Calu3 (cell line): ENCODE measurements at regions not wholly inside any gene's neighbourhood (a gene's known extent, or its start where the extent isn't known, plus 50 kb on each side); places are given as distances from the start of the nearest gene placed in this dataset.

ENCODE experiments used
- BruUV-seq: library from RNA; stranded (reverse); fragments of 400-500 nt; replicated peaks from 2 replicates; lab custom pipeline; 2021; lab: Mats Ljungman, UMichigan
- CTCF ChIA-PET: fragments of 300-600 bp; sonication (Branson Sonifier 250); formaldehyde crosslinking; loops from one replicate; lab custom pipeline; 2022; ENCODE audit warnings: antibody characterized with exemption; lab: Charles Lee
- DNase-seq: peaks from one replicate; pipeline ENCODE4 v3.0.0; 2022
- H3K27ac Mint-ChIP-seq: one replicate; pipeline ENCODE4 v1.8.0; 2022; ENCODE audit warnings: mixed read lengths; ENCODE audit not compliant: unreplicated experiment
- H3K27me3 Mint-ChIP-seq: one replicate; pipeline ENCODE4 v1.8.0; 2022; ENCODE audit warnings: mixed read lengths; ENCODE audit not compliant: unreplicated experiment
- H3K36me3 Mint-ChIP-seq: one replicate; pipeline ENCODE4 v1.8.0; 2022; ENCODE audit warnings: mild to moderate bottlenecking, moderate library complexity, mixed read lengths; ENCODE audit not compliant: insufficient read depth, unreplicated experiment
- H3K4me1 Mint-ChIP-seq: one replicate; pipeline ENCODE4 v1.8.0; 2022; ENCODE audit warnings: mild to moderate bottlenecking, low read depth, mixed read lengths; ENCODE audit not compliant: unreplicated experiment
- H3K4me3 Mint-ChIP-seq: one replicate; pipeline ENCODE4 v1.8.0; 2022; ENCODE audit warnings: mild to moderate bottlenecking, low read depth, moderate library complexity, mixed read lengths; ENCODE audit not compliant: unreplicated experiment
- H3K9me3 Mint-ChIP-seq: one replicate; pipeline ENCODE4 v1.8.0; 2022; ENCODE audit warnings: low read depth, mixed read lengths; ENCODE audit not compliant: unreplicated experiment
- CTCF ChIP-seq: fragments of 200-600 bp; IDR thresholded peaks from one replicate; pipeline ENCODE4 v1.8.0; 2022; ENCODE audit warnings: antibody characterized with exemption; ENCODE audit not compliant: unreplicated experiment
- intact Hi-C: fragments of 100-400 bp; cut with micrococcal nuclease; formaldehyde crosslinking; loops from one replicate; pipeline ENCODE4 v1.10.0; 2022; ENCODE audit not compliant: unreplicated experiment

DNA sequence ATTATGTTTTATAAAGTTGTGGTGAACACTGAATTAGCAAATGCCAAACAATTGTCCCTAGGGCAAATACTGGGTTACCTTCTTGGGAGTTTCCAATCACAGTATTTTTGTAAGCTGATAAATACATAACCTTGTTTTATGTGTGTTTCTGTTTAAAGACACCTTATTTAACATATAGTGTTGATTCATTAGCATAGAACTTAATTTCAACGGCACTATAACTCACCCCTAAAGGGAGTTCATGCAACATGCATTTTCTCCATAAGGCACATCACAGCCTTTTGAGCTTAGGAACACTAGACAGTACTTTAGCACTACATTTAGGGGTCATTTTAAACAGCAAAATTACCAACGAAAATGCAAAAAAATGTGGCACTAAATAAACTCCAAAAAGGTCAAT, 74.2 kb upstream of the TYRP1 start:
- no TSS peak for BruUV-seq
- no peak for TF ChIP-seq CTCF
- Mint-ChIP-seq H3K4me3 (no peak overlapping the region), H3K36me3 (no peaks in the 10 kb centered on the region), H3K27me3 (no peaks in the 10 kb centered on the region), H3K4me1 (no peaks in the 10 kb centered on the region), H3K9me3 (no peaks in the 10 kb centered on the region), H3K27ac (no peak overlapping the region)
- intact Hi-C loops = no loop called here
- CTCF ChIA-PET = no interaction called here
- DNase-seq = no peak

DNA sequence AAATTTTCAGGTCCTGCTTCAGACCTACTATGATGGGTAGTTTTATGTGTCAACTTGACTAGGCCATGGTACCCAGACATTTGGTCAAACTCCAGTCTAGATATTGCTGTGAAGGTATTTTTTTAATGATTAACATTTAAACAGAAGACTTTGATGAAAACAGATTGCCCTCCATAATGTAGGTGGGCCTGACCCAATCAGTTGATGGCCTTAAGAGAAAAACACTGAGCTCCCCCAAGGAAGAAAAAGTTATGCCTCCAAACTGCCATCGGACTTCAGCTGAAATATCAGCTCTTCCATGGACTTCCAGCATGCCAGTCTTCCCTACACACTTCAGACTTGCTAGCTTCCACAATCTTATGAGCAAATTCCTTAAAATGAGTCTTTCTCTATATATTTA, 67.3 kb upstream of the TYRP1 start:
- no peaks in the 10 kb centered on the region for H3K36me3 Mint-ChIP-seq
- DNase-seq = no peak
- CTCF ChIA-PET = no interaction called here
- intact Hi-C loops = no loop called here
- H3K27ac Mint-ChIP-seq = no peak overlapping the region
- H3K27me3 Mint-ChIP-seq = peaks cover 13% of the 10 kb centered on the region
- no peak for TF ChIP-seq CTCF
- H3K4me3 Mint-ChIP-seq = no peak overlapping the region
- no peaks in the 10 kb centered on the region for H3K9me3 Mint-ChIP-seq
- no peaks in the 10 kb centered on the region for H3K4me1 Mint-ChIP-seq
- BruUV-seq = no TSS peak

DNA sequence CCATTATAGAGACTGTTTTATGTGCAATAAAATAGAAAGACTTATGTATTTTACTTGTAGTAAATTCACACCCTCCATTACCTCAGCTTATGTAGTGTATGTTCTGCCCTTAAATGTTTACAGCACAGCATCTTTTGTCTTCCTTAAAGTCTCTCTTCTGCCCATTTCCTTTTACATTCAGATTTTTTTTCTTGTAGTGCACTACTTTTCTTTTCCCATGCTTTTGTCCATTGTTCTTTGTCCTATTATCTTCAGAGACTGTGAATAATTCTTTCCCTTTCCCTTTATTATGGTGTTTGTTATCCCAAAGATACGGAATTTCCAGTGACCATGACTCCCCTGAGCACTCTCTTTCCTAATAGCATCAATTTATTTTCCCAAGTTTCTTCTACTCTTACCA, 66.1 kb upstream of the TYRP1 start:
- Mint-ChIP-seq H3K27me3 (peaks cover 21% of the 10 kb centered on the region), H3K9me3 (no peaks in the 10 kb centered on the region), H3K4me3 (no peak overlapping the region), H3K36me3 (no peaks in the 10 kb centered on the region), H3K4me1 (peaks cover 6% of the 10 kb centered on the region), H3K27ac (no peak overlapping the region)
- BruUV-seq = no TSS peak
- CTCF ChIA-PET = no interaction called here
- DNase-seq = no peak
- no peak for TF ChIP-seq CTCF
- intact Hi-C loops = no loop called here

DNA sequence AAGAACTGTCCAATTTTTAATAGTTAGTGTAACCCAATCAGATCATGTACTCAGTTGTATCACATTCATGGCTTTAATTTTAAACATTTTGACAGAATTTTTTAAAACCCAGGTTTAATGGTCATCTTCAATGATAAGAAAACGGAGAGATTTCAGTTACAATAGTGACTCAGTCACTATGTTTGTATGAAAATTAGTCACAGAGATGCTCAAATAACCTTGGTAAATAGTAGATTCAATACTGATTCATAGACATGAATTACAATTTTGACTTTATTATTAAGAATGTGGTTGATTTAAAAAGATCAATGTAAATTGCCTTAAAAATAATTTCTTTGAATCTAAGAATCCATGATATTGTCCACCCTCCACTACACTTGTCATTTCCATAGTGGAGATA, 64.6 kb upstream of the TYRP1 start:
- CTCF ChIA-PET = no interaction called here
- H3K36me3 Mint-ChIP-seq = no peaks in the 10 kb centered on the region
- no peak for DNase-seq
- no peak overlapping the region for H3K4me3 Mint-ChIP-seq
- no peak for TF ChIP-seq CTCF
- H3K27me3 Mint-ChIP-seq = peaks cover 33% of the 10 kb centered on the region
- no peaks in the 10 kb centered on the region for H3K9me3 Mint-ChIP-seq
- BruUV-seq = no TSS peak
- H3K4me1 Mint-ChIP-seq = peaks cover 9% of the 10 kb centered on the region
- H3K27ac Mint-ChIP-seq = no peak overlapping the region
- intact Hi-C loops = no loop called here
